DND-41 (cell line): ENCODE measurements at regions not wholly inside any gene's neighbourhood (a gene's known extent, or its start where the extent isn't known, plus 50 kb on each side); places are given as distances from the start of the nearest gene placed in this dataset.

Experiments
- ATAC-seq: fragments of 200-7000 bp; cut with Tn5 transposase; 3 replicates; pipeline ENCODE4 v1.9.1; 2021; ENCODE audit warnings: low read depth; ENCODE audit not compliant: insufficient read depth
- DNase-seq: peaks from one replicate; pipeline ENCODE4 v3.0.0-alpha.2; 2020
- H2AFZ ChIP-seq: 2 replicates; pipeline ENCODE4 v1.6.0; 2012; ENCODE audit warnings: low read depth, low read length
- H3K27ac ChIP-seq: 2 replicates; pipeline ENCODE4 v1.5.1; 2012; ENCODE audit warnings: low read length, inconsistent platforms
- H3K27me3 ChIP-seq: fragments of 200-600 bp; sonication (generic); 2 replicates; pipeline ENCODE4 v1.6.0; 2012; ENCODE audit warnings: low read length, mild to moderate bottlenecking, inconsistent platforms; ENCODE audit not compliant: insufficient read depth, poor library complexity
- H3K36me3 ChIP-seq: 2 replicates; pipeline ENCODE4 v1.5.1; 2012; ENCODE audit warnings: low read length, inconsistent platforms; ENCODE audit not compliant: insufficient read depth
- H3K4me1 ChIP-seq: 2 replicates; pipeline ENCODE4 v1.5.1; 2012; ENCODE audit warnings: mild to moderate bottlenecking, low read length; ENCODE audit not compliant: insufficient read depth
- H3K4me2 ChIP-seq: 2 replicates; pipeline ENCODE4 v1.6.0; 2012; ENCODE audit warnings: mild to moderate bottlenecking, moderate library complexity, low read length, inconsistent platforms; ENCODE audit not compliant: insufficient read depth
- H3K4me3 ChIP-seq, 2 experiments: fragments of 200-600 bp in 1 of 2; shearing (Covaris generic) in 1 of 2; 2 replicates each; pipeline ENCODE4 v1.5.1; 2012 to 2016; ENCODE audit warnings: inconsistent platforms in 2 of 2, low read length in 2 of 2, mild to moderate bottlenecking in 2 of 2, low read depth in 1 of 2, moderate library complexity in 1 of 2
- H3K79me2 ChIP-seq: 2 replicates; pipeline ENCODE4 v1.6.0; 2012; ENCODE audit warnings: low read length, inconsistent platforms; ENCODE audit not compliant: insufficient read depth
- H3K9ac ChIP-seq: 2 replicates; pipeline ENCODE4 v1.6.0; 2012; ENCODE audit warnings: low read depth, mild to moderate bottlenecking, inconsistent platforms, low read length, moderate library complexity
- H3K9me3 ChIP-seq: 2 replicates; pipeline ENCODE4 v1.5.1; 2012; ENCODE audit warnings: low read length, moderate library complexity, mild to moderate bottlenecking, inconsistent platforms; ENCODE audit not compliant: insufficient read depth, severe bottlenecking
- H4K20me1 ChIP-seq: 2 replicates; pipeline ENCODE4 v1.6.0; 2012; ENCODE audit warnings: low read length; ENCODE audit not compliant: insufficient read depth
- EZH2 ChIP-seq: IDR thresholded peaks from 3 replicates; pipeline ENCODE4 v1.6.1; 2012; ENCODE audit warnings: borderline replicate concordance, low read depth, mild to moderate bottlenecking, moderate library complexity, low read length, inconsistent platforms; ENCODE audit not compliant: severe bottlenecking
- TF ChIP-seq, protein P1 (sequence below): IDR thresholded peaks from 2 replicates; pipeline ENCODE4 v1.5.1; 2012; ENCODE audit warnings: borderline replicate concordance, low read length, moderate library complexity, mild to moderate bottlenecking; ENCODE audit not compliant: poor library complexity, severe bottlenecking; ENCODE audit errors: extremely low read depth

DNA sequence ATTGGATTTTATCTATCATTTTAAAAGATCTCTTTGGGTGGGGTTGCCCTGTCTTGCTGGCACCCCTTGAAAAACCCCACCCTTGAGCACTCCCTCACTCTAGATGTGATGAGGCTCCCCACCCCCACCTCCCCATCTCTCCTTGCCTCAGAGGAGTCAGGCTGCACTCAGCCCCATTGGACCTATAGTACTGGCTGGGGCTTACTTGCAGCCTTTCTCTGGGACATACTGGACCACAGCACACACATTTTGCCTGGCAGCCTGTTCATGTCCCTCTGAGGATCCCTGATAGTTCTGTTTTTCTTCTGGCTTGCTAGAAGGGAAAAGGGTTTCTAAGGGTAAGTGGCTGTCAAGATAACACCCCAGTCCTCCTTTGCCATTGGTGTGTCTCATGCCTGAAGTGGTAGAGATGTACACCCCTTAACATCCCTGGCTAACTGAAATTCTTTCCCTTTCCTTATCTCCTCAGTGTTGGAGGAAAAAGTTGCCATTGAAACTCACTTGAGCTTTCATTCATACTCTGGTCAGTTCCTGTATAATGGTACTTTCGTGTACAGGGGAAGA is 553.4 kb upstream of the CITED2 start:
- H3K4me3 ChIP-seq: no peak overlapping the region
- H3K9me3 ChIP-seq: no peaks in the 10 kb centered on the region
- no peaks in the 10 kb centered on the region for H4K20me1 ChIP-seq
- no peak overlapping the region for H3K27ac ChIP-seq
- ATAC-seq: no peak
- H3K4me1 ChIP-seq: no peaks in the 10 kb centered on the region
- TF ChIP-seq, protein P1, sequence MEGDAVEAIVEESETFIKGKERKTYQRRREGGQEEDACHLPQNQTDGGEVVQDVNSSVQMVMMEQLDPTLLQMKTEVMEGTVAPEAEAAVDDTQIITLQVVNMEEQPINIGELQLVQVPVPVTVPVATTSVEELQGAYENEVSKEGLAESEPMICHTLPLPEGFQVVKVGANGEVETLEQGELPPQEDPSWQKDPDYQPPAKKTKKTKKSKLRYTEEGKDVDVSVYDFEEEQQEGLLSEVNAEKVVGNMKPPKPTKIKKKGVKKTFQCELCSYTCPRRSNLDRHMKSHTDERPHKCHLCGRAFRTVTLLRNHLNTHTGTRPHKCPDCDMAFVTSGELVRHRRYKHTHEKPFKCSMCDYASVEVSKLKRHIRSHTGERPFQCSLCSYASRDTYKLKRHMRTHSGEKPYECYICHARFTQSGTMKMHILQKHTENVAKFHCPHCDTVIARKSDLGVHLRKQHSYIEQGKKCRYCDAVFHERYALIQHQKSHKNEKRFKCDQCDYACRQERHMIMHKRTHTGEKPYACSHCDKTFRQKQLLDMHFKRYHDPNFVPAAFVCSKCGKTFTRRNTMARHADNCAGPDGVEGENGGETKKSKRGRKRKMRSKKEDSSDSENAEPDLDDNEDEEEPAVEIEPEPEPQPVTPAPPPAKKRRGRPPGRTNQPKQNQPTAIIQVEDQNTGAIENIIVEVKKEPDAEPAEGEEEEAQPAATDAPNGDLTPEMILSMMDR: no peak
- no peaks in the 10 kb centered on the region for H3K79me2 ChIP-seq
- no peaks in the 10 kb centered on the region for H3K27me3 ChIP-seq
- no peaks in the 10 kb centered on the region for H3K36me3 ChIP-seq
- DNase-seq: no peak
- H2AFZ ChIP-seq: no peak overlapping the region
- H3K4me2 ChIP-seq: no peak overlapping the region
- H3K9ac ChIP-seq: no peak overlapping the region

DNA sequence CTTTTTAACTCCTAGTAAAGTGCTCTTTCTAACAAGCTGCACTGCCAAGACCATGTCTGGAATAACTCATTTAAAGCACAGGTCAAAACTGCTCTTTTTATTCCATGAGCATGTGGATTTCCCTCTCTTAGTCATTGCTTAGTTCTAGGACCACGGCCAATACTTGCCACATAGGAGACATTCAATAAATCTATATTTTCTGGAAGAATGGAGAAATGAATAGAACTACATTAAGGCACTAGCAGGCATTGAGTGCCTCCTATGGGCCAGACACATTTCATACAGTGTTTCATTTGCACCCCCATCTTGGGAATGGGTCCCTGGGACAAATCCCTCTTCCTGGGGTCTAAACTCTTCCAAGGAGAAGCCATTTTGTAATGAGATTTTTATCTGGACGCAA is 552.8 kb upstream of the CITED2 start:
- H4K20me1 ChIP-seq: no peaks in the 10 kb centered on the region
- H2AFZ ChIP-seq: no peak overlapping the region
- H3K79me2 ChIP-seq: no peaks in the 10 kb centered on the region
- no peak overlapping the region for H3K9ac ChIP-seq
- no peak for ATAC-seq
- H3K36me3 ChIP-seq: no peaks in the 10 kb centered on the region
- no peak for DNase-seq
- no peak overlapping the region for H3K4me2 ChIP-seq
- no peak overlapping the region for H3K4me3 ChIP-seq
- no peak for TF ChIP-seq EZH2
- TF ChIP-seq, protein P1: no peak
- no peaks in the 10 kb centered on the region for H3K4me1 ChIP-seq
- no peaks in the 10 kb centered on the region for H3K9me3 ChIP-seq
- H3K27ac ChIP-seq: no peak overlapping the region
- H3K27me3 ChIP-seq: no peaks in the 10 kb centered on the region

DNA sequence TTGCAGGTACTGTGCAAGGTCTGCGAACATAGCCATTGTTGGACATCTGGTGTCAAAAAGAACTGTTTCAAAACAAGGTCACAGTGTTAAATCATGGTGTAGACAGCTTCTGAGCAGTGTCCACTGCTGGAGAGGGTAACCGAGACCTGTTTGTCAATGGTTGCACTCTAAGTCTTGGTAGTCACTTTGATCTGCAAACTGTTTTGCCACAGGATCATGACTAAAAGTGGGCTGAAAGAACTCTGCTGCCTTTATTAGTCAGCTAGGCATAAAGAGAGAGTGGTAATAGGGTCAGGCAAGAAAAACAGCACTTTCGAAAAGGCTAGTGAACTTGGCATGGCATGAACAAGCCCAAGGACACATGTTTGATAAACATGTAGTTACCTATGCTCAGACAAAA is 552.3 kb upstream of the CITED2 start:
- H3K36me3 ChIP-seq: no peaks in the 10 kb centered on the region
- H3K9ac ChIP-seq: no peak overlapping the region
- TF ChIP-seq, protein P1: no peak
- TF ChIP-seq EZH2: no peak
- DNase-seq (no peak), ATAC-seq (no peak)
- H2AFZ ChIP-seq: no peak overlapping the region
- H3K4me2 ChIP-seq: no peak overlapping the region
- H3K27me3 ChIP-seq: no peaks in the 10 kb centered on the region
- no peak overlapping the region for H3K27ac ChIP-seq
- no peak overlapping the region for H3K4me3 ChIP-seq
- H3K4me1 ChIP-seq: no peaks in the 10 kb centered on the region
- H3K79me2 ChIP-seq: no peaks in the 10 kb centered on the region
- H3K9me3 ChIP-seq: no peaks in the 10 kb centered on the region
- no peaks in the 10 kb centered on the region for H4K20me1 ChIP-seq
